ENCODE measurements at regions not wholly inside any gene's neighbourhood (a gene's known extent, or its start where the extent isn't known, plus 50 kb on each side); places are given as distances from the start of the nearest gene placed in this dataset.

DNA sequence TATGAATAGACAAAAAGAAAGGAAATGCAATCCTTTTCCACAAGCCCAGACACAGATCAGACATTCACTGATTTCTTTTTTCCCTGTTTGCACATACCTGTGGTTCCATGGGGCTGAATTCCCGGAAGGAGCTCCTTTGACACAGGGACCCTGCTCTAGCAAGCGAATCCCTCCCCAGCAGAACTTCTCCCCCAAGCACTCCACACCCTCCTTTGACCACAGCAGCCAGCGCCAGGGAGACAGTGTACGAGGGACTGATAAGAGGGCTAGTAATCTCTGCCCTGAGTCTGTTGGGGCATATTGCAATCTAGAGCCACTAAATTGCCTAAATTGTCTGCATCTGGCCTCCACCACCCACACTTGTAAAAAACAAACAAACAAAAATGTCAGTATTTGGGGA is 83.4 kb upstream of the NTF3 start:
- no TSS peak for BruUV-seq (replicated peaks)
- Histone ChIP-seq H3K27me3 (ENCODE audit: low read length) (no peaks in the 10 kb centered on the region), H3F3A (ENCODE audit: low read length, unreplicated experiment) (no peaks in the 10 kb centered on the region), H3K4me3 (ENCODE audit: low read length) (no peak overlapping the region), H3K36me3 (ENCODE audit: low read depth, low read length) (no peaks in the 10 kb centered on the region), H3K9ac (ENCODE audit: low read length) (no peak overlapping the region), H3K9me3 (ENCODE audit: low read length) (no peaks in the 10 kb centered on the region), H3K9me2 (replicated peaks; ENCODE audit: low read length) (no peaks in the 10 kb centered on the region), H3K79me2 (ENCODE audit: low read length) (no peaks in the 10 kb centered on the region), H3K27ac (ENCODE audit: low read length) (no peak overlapping the region), H2AFZ (ENCODE audit: low read length) (no peak overlapping the region), H4K20me1 (ENCODE audit: low read length) (no peaks in the 10 kb centered on the region), H3K4me2 (ENCODE audit: low read length) (no peak overlapping the region), H3K4me1 (ENCODE audit: insufficient read depth, low read length) (no peaks in the 10 kb centered on the region)
- TF ChIP-seq EZH2phosphoT487 (IDR thresholded peaks at IDR 0.05; ENCODE audit: borderline replicate concordance, low read length): no peak
- no peak for TF ChIP-seq EZH2 (IDR thresholded peaks at IDR 0.05; ENCODE audit: low read length, unreplicated experiment)
- TF ChIP-seq, protein P1, sequence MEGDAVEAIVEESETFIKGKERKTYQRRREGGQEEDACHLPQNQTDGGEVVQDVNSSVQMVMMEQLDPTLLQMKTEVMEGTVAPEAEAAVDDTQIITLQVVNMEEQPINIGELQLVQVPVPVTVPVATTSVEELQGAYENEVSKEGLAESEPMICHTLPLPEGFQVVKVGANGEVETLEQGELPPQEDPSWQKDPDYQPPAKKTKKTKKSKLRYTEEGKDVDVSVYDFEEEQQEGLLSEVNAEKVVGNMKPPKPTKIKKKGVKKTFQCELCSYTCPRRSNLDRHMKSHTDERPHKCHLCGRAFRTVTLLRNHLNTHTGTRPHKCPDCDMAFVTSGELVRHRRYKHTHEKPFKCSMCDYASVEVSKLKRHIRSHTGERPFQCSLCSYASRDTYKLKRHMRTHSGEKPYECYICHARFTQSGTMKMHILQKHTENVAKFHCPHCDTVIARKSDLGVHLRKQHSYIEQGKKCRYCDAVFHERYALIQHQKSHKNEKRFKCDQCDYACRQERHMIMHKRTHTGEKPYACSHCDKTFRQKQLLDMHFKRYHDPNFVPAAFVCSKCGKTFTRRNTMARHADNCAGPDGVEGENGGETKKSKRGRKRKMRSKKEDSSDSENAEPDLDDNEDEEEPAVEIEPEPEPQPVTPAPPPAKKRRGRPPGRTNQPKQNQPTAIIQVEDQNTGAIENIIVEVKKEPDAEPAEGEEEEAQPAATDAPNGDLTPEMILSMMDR (conservative IDR thresholded peaks at IDR 0.05; ENCODE audit: low read depth, low read length): no peak
- intact Hi-C loops (cut with micrococcal nuclease): no loop called here
- POLR2A ChIA-PET (ENCODE audit: unreplicated experiment): no interaction called here
- no peak for DNase-seq
- CTCF ChIA-PET: no interaction called here
- ATAC-seq: no peak

DNA sequence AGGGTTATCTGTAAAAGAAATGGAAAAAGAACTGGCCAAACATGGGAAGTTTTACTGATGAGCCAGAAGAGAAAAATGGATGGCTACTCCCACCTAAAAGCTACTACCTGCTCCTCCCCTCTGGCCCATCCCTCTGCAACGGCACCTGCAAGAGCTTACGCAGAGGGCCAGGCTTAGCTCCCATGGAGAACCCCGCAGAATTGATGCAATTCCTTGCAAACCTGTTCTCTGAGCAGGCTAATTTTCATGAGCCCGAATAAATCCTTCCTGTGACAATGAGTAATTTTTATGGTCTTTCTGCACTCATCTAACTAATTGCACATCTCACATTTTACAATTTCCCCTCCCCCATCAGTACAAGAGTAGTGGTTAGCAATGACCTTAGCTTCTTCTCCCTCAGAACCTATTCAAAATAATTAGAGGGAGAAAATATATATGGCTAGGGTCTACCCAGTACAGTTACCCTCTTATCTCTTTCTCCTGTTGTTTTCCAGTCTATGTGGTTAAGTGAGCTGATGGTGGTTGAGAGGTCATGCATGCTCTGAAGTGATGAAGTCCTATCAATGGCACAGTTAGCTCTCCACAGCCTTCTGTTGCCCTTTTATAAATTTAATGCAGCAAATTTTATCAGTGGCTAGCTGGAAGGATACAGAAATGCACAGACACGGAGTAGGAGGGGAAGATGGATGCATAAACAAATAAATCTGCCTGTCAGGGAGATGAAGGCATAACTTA is 67.7 kb upstream of the NTF3 start:
- H3K27me3 ChIP-seq (ENCODE audit: low read length): peaks cover under 1% of the 10 kb centered on the region; the same call in 1 of the 2 replicates
- H3K9me3 ChIP-seq (ENCODE audit: low read length): no peaks in the 10 kb centered on the region
- DNase-seq (no peak), ATAC-seq (no peak)
- TF ChIP-seq, protein P1 (conservative IDR thresholded peaks at IDR 0.05; ENCODE audit: low read depth, low read length): no peak
- no peak for TF ChIP-seq EZH2 (IDR thresholded peaks at IDR 0.05; ENCODE audit: low read length, unreplicated experiment)
- TF ChIP-seq EZH2phosphoT487 (IDR thresholded peaks at IDR 0.05; ENCODE audit: borderline replicate concordance, low read length): no peak
- no peak overlapping the region for H3K9ac ChIP-seq (ENCODE audit: low read length)
- H3K4me1 ChIP-seq (ENCODE audit: insufficient read depth, low read length): no peaks in the 10 kb centered on the region
- H3K9me2 ChIP-seq (replicated peaks; ENCODE audit: low read length): no peaks in the 10 kb centered on the region
- H3K4me2 ChIP-seq (ENCODE audit: low read length): no peak overlapping the region
- no peaks in the 10 kb centered on the region for H3K79me2 ChIP-seq (ENCODE audit: low read length)
- H3K27ac ChIP-seq (ENCODE audit: low read length): no peak overlapping the region
- no peak overlapping the region for H3K4me3 ChIP-seq (ENCODE audit: low read length)
- no TSS peak for BruUV-seq (replicated peaks)
- no peaks in the 10 kb centered on the region for H3F3A ChIP-seq (ENCODE audit: low read length, unreplicated experiment)
- no peaks in the 10 kb centered on the region for H4K20me1 ChIP-seq (ENCODE audit: low read length)
- no peak overlapping the region for H2AFZ ChIP-seq (ENCODE audit: low read length)
- ChIA-PET POLR2A (ENCODE audit: unreplicated experiment) (no interaction called here), CTCF (no interaction called here)
- no peaks in the 10 kb centered on the region for H3K36me3 ChIP-seq (ENCODE audit: low read depth, low read length)
- intact Hi-C loops (cut with micrococcal nuclease): no loop called here

DNA sequence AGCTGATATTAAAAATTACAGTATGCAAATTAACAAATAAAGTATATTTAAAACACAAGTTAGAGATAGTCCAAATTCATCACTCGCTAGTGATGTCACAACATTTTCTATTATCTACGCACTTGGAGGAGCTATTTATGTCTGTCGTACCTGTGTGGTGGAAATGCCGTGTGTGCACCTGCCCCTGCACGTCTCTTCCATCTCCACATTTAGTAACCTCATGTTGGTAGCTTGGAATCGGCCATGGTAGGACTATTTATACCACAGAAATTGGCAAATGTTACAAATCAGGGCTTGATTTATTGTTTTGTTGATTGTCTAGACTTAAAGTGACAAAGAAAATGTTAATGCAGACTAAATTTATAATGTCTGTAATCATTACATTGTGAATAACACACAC is 62.6 kb upstream of the NTF3 start:
- no TSS peak for BruUV-seq (replicated peaks)
- intact Hi-C loops (cut with micrococcal nuclease): no loop called here
- peaks cover 10% of the 10 kb centered on the region; the same call in 1 of the 2 replicates for H3K27me3 ChIP-seq (ENCODE audit: low read length)
- H3K79me2 ChIP-seq (ENCODE audit: low read length): no peaks in the 10 kb centered on the region
- no peak for ATAC-seq
- no peak overlapping the region for H3K27ac ChIP-seq (ENCODE audit: low read length)
- H3K36me3 ChIP-seq (ENCODE audit: low read depth, low read length): no peaks in the 10 kb centered on the region
- no peaks in the 10 kb centered on the region for H4K20me1 ChIP-seq (ENCODE audit: low read length)
- DNase-seq: no peak
- POLR2A ChIA-PET (ENCODE audit: unreplicated experiment): no interaction called here
- no peak overlapping the region for H3K4me2 ChIP-seq (ENCODE audit: low read length)
- no peak overlapping the region for H2AFZ ChIP-seq (ENCODE audit: low read length)
- TF ChIP-seq EZH2 (IDR thresholded peaks at IDR 0.05; ENCODE audit: low read length, unreplicated experiment) (no peak), EZH2phosphoT487 (IDR thresholded peaks at IDR 0.05; ENCODE audit: borderline replicate concordance, low read length) (no peak)
- TF ChIP-seq, protein P1 (conservative IDR thresholded peaks at IDR 0.05; ENCODE audit: low read depth, low read length): no peak
- CTCF ChIA-PET: no interaction called here
- H3F3A ChIP-seq (ENCODE audit: low read length, unreplicated experiment): no peaks in the 10 kb centered on the region
- no peaks in the 10 kb centered on the region for H3K9me3 ChIP-seq (ENCODE audit: low read length)
- no peak overlapping the region for H3K9ac ChIP-seq (ENCODE audit: low read length)
- no peak overlapping the region for H3K4me3 ChIP-seq (ENCODE audit: low read length)
- H3K4me1 ChIP-seq (ENCODE audit: insufficient read depth, low read length): no peaks in the 10 kb centered on the region
- H3K9me2 ChIP-seq (replicated peaks; ENCODE audit: low read length): no peaks in the 10 kb centered on the region
